ENCODE measurements at regions not wholly inside any gene's neighbourhood (a gene's known extent, or its start where the extent isn't known, plus 50 kb on each side); places are given as distances from the start of the nearest gene placed in this dataset.

DNA sequence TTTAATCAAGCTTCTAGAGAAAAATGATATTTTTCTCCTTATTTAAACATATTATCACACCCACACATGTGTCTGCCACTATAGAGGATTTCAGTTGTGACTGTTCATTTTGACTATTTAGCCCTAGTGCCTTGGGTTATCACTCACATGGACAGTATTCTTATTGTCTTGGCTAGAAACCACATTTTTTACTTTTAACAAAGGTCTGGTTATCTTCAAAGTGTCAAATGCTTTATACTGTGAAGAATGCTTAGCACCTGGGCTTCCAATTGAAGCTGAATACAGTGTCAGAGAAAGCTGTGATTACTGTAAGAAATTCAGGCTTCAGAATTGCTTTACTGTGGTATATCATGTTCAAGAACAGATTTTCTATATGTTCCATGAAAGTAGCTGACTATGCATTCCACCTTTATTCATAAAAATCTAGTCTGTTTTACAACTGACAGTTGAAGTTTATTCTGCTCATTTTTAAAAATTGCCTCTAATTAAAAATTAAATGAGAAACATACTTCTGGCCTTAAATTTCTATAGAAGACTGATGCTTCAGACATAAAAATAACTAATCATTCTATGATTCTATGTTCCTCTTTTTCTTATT lies 278.6 kb downstream of the SEMA3D start:
- Mint-ChIP-seq H3K27ac (ENCODE audit: unreplicated experiment) (no peak overlapping the region), H3K36me3 (ENCODE audit: unreplicated experiment) (no peaks in the 10 kb centered on the region), H3K27me3 (ENCODE audit: unreplicated experiment) (no peaks in the 10 kb centered on the region), H3K4me1 (ENCODE audit: unreplicated experiment) (peaks cover 4% of the 10 kb centered on the region), H3K4me3 (ENCODE audit: unreplicated experiment) (no peak overlapping the region), H3K9me3 (ENCODE audit: unreplicated experiment) (no peaks in the 10 kb centered on the region)
- TF ChIP-seq, protein P1, sequence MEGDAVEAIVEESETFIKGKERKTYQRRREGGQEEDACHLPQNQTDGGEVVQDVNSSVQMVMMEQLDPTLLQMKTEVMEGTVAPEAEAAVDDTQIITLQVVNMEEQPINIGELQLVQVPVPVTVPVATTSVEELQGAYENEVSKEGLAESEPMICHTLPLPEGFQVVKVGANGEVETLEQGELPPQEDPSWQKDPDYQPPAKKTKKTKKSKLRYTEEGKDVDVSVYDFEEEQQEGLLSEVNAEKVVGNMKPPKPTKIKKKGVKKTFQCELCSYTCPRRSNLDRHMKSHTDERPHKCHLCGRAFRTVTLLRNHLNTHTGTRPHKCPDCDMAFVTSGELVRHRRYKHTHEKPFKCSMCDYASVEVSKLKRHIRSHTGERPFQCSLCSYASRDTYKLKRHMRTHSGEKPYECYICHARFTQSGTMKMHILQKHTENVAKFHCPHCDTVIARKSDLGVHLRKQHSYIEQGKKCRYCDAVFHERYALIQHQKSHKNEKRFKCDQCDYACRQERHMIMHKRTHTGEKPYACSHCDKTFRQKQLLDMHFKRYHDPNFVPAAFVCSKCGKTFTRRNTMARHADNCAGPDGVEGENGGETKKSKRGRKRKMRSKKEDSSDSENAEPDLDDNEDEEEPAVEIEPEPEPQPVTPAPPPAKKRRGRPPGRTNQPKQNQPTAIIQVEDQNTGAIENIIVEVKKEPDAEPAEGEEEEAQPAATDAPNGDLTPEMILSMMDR (IDR thresholded peaks at IDR 0.05) = no peak
- DNase-seq (ENCODE audit: extremely low spot score, unreplicated experiment) = no peak

DNA sequence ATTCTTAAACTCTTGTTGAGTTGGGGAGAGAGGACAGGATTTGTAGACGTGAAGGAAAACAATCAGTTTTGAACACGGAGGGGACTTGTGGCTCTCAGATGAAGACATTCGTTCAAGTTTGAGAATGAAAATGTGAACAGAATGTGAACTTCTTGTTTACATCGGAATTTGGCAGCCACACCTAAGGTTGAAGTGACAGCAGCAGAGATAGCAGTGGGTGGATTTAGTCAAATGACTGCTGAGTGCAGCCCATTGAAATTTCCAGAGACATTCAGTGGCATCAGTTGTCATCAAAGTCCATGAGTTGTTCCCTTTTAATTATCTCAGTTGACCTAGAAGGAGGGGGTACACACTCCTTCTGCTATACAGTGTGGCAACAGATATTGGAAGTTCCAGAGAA lies 280.0 kb downstream of the SEMA3D start:
- Mint-ChIP-seq H3K4me1 (ENCODE audit: unreplicated experiment) (peaks cover 3% of the 10 kb centered on the region), H3K27ac (ENCODE audit: unreplicated experiment) (no peak overlapping the region)
- DNase-seq (ENCODE audit: extremely low spot score, unreplicated experiment) = no peak

DNA sequence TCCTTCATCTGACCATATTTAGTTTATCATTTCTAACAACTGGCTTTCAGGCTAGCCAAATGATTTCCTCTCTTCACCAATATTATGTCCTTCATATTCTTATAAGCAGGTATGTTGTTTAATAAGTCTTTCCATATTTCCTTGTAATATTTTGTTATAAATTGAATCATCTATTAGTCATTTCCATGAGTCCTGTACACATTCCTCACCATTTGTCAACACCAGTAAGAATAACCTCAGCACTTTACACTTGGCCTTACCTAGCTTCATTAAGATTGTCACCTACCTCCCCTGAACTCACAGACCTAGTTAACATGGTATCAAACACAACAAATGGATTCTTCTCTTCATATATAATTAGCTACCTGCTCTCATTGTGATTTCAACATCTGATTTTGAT lies 282.3 kb downstream of the SEMA3D start:
- Mint-ChIP-seq H3K36me3 (ENCODE audit: unreplicated experiment) (no peaks in the 10 kb centered on the region), H3K27ac (ENCODE audit: unreplicated experiment) (no peak overlapping the region), H3K27me3 (ENCODE audit: unreplicated experiment) (no peaks in the 10 kb centered on the region), H3K4me3 (ENCODE audit: unreplicated experiment) (no peak overlapping the region), H3K9me3 (ENCODE audit: unreplicated experiment) (no peaks in the 10 kb centered on the region), H3K4me1 (ENCODE audit: unreplicated experiment) (peaks cover 3% of the 10 kb centered on the region)
- no peak for DNase-seq (ENCODE audit: extremely low spot score, unreplicated experiment)
- TF ChIP-seq, protein P1 (IDR thresholded peaks at IDR 0.05) = no peak

More for the DNA sequence above, 280.0 kb downstream of the SEMA3D start:
- Mint-ChIP-seq H3K4me3 (ENCODE audit: unreplicated experiment) (no peak overlapping the region), H3K36me3 (ENCODE audit: unreplicated experiment) (no peaks in the 10 kb centered on the region), H3K27me3 (ENCODE audit: unreplicated experiment) (no peaks in the 10 kb centered on the region), H3K9me3 (ENCODE audit: unreplicated experiment) (no peaks in the 10 kb centered on the region)
- TF ChIP-seq, protein P1 (IDR thresholded peaks at IDR 0.05) = no peak

DNA sequence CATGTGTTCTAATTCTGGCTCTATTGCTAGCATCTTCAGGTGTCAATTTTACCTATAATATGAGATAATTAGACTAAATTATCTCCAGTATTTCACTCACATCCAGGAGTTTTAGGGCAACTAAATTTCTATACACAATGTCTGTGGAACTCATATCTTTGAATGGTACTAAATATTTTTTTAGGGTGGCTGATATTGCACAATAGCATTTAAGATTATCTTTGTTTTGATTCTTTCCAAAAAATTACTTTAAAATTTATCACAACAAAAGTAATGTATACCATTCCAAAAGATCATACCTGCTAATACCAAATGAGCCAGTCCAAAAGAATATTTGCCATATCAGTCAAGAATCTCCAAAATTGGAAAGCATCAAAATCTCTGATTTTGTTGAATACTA lies 285.5 kb downstream of the SEMA3D start:
- Mint-ChIP-seq H3K36me3 (ENCODE audit: unreplicated experiment) (no peaks in the 10 kb centered on the region), H3K4me1 (ENCODE audit: unreplicated experiment) (peaks cover 3% of the 10 kb centered on the region), H3K27me3 (ENCODE audit: unreplicated experiment) (no peaks in the 10 kb centered on the region), H3K27ac (ENCODE audit: unreplicated experiment) (no peak overlapping the region), H3K4me3 (ENCODE audit: unreplicated experiment) (no peak overlapping the region), H3K9me3 (ENCODE audit: unreplicated experiment) (no peaks in the 10 kb centered on the region)
- DNase-seq (ENCODE audit: extremely low spot score, unreplicated experiment) = no peak
- TF ChIP-seq, protein P1 (IDR thresholded peaks at IDR 0.05) = no peak

DNA sequence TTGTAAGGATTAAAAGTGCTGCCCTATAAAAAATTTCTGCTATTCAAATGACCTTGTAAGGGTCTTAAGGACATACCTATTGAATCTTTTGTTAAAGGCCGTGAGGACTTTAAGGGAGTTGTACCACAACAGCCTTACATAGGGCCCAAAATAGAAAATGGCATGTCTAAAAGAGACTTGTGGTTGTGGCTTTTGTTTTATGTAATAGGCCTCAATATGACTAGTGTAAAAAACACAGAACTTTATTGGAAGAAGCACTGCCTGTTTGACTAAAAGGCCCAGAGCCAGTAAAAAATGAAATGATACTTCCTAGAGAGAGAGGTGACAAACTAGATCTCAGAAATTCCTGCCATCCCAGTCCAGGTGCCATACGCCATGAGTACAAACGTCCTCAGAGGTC lies 286.6 kb downstream of the SEMA3D start:
- no peak overlapping the region for H3K4me3 Mint-ChIP-seq (ENCODE audit: unreplicated experiment)
- no peak overlapping the region for H3K27ac Mint-ChIP-seq (ENCODE audit: unreplicated experiment)
- peaks cover 3% of the 10 kb centered on the region for H3K4me1 Mint-ChIP-seq (ENCODE audit: unreplicated experiment)
- TF ChIP-seq, protein P1 (IDR thresholded peaks at IDR 0.05) = no peak
- DNase-seq (ENCODE audit: extremely low spot score, unreplicated experiment) = no peak
- H3K27me3 Mint-ChIP-seq (ENCODE audit: unreplicated experiment) = no peaks in the 10 kb centered on the region
- peaks cover 2% of the 10 kb centered on the region for H3K9me3 Mint-ChIP-seq (ENCODE audit: unreplicated experiment)
- no peaks in the 10 kb centered on the region for H3K36me3 Mint-ChIP-seq (ENCODE audit: unreplicated experiment)

Data from osteocyte (in vitro differentiated cells).